ENCODE measurements at regions not wholly inside any gene's neighbourhood (a gene's known extent, or its start where the extent isn't known, plus 50 kb on each side); places are given as distances from the start of the nearest gene placed in this dataset.

- no peak for TF ChIP-seq SAP30 (IDR thresholded peaks at IDR 0.05; ENCODE audit: insufficient read depth, insufficient replicate concordance, low read length)
- no peak for TF ChIP-seq POLR2A (IDR thresholded peaks at IDR 0.05; ENCODE audit: control extremely low read depth in 1 of 2, low read depth in 2 of 2, low read length in 2 of 2)
- no peak for TF ChIP-seq CTCF (IDR thresholded peaks at IDR 0.05; ENCODE audit: control extremely low read depth in 1 of 3, insufficient read depth in 1 of 3, low read depth in 1 of 3, low read length in 3 of 3)
- TF ChIP-seq SRF (IDR thresholded peaks at IDR 0.05; ENCODE audit: low read depth, low read length), result no peak
- no peak for TF ChIP-seq CBX5 (IDR thresholded peaks at IDR 0.05; ENCODE audit: low read depth, low read length)
- TF ChIP-seq EZH2 (IDR thresholded peaks at IDR 0.05; ENCODE audit: low read depth, low read length, severe bottlenecking), result no peak
- TF ChIP-seq SIN3A (conservative IDR thresholded peaks at IDR 0.05 in 1 of 2, IDR thresholded peaks at IDR 0.05 in 1 of 2; ENCODE audit: low read depth in 1 of 2, low read length in 2 of 2), result no peak
- no peak for TF ChIP-seq BCL11A (IDR thresholded peaks at IDR 0.05; ENCODE audit: low read depth in 2 of 2, low read length in 2 of 2)
Measured at GRCh38 chr2:16035747-16036745, 95.7 kb downstream of the MYCN start.

All from H1 (cell line).